Keratinocyte (primary cell): ENCODE measurements at regions not wholly inside any gene's neighbourhood (a gene's known extent, or its start where the extent isn't known, plus 50 kb on each side); places are given as distances from the start of the nearest gene placed in this dataset.

Experiments used
- DNase-seq: peaks from one replicate; pipeline ENCODE4 v3.0.0-alpha.2; 2011; ENCODE audit warnings: low read depth, missing footprints, low spot score
- FAIRE-seq: peaks from 2 replicates; lab custom pipeline; 2011; peaks lifted over from hg19 to GRCh38; lab: Jason Lieb, UNC
- H2AFZ ChIP-seq: 2 replicates; pipeline ENCODE4 v1.6.0; 2012; ENCODE audit warnings: low read length, control low read depth, inconsistent platforms; ENCODE audit not compliant: control insufficient read depth
- H3K27ac ChIP-seq: 2 replicates; pipeline ENCODE4 v1.5.1; 2011; ENCODE audit warnings: low read length; ENCODE audit not compliant: control insufficient read depth, insufficient read depth
- H3K27me3 ChIP-seq: 3 replicates; pipeline ENCODE4 v1.6.0; 2011; ENCODE audit warnings: low read length; ENCODE audit not compliant: control insufficient read depth, insufficient read depth; ENCODE audit errors: extremely low read depth
- H3K36me3 ChIP-seq, 2 experiments: 2 replicates in 1 of 2; 3 replicates in 1 of 2; pipeline ENCODE4 v1.5.1; 2011; ENCODE audit warnings: low read length in 2 of 2, mild to moderate bottlenecking in 1 of 2; ENCODE audit not compliant: control insufficient read depth in 2 of 2, insufficient read depth in 2 of 2; ENCODE audit errors: extremely low read depth in 1 of 2
- H3K4me1 ChIP-seq: 3 replicates; pipeline ENCODE4 v1.5.1; 2011; ENCODE audit warnings: low read length; ENCODE audit not compliant: control insufficient read depth, insufficient read depth; ENCODE audit errors: extremely low read depth
- H3K4me2 ChIP-seq: 3 replicates; pipeline ENCODE4 v1.6.0; 2011; ENCODE audit warnings: low read depth, low read length; ENCODE audit not compliant: control insufficient read depth, insufficient read depth; ENCODE audit errors: extremely low read depth
- H3K4me3 ChIP-seq, 3 experiments: fragments of 200-600 bp in 1 of 3; sonication (generic) in 1 of 3; 2 replicates in 2 of 3; 3 replicates in 1 of 3; pipeline ENCODE4 v1.5.1; 2011 to 2016; ENCODE audit warnings: low read length in 3 of 3, mild to moderate bottlenecking in 3 of 3, control low read depth in 2 of 3, inconsistent platforms in 1 of 3, low read depth in 1 of 3, mixed read lengths in 1 of 3, mixed run types in 1 of 3, moderate library complexity in 1 of 3; ENCODE audit not compliant: control insufficient read depth in 2 of 3, insufficient read depth in 2 of 3; ENCODE audit errors: extremely low read depth in 1 of 3
- H3K79me2 ChIP-seq: 2 replicates; pipeline ENCODE4 v1.6.0; 2012; ENCODE audit warnings: low read length; ENCODE audit not compliant: control insufficient read depth, insufficient read depth
- H3K9ac ChIP-seq: 3 replicates; pipeline ENCODE4 v1.6.0; 2011; ENCODE audit warnings: low read length; ENCODE audit not compliant: control insufficient read depth, insufficient read depth; ENCODE audit errors: extremely low read depth
- H3K9me1 ChIP-seq: 3 replicates; pipeline ENCODE4 v1.6.0; 2011; ENCODE audit warnings: low read length; ENCODE audit not compliant: control insufficient read depth, insufficient read depth; ENCODE audit errors: extremely low read depth
- H3K9me3 ChIP-seq: 2 replicates; pipeline ENCODE4 v1.5.1; 2012; ENCODE audit warnings: low read depth, low read length; ENCODE audit not compliant: control insufficient read depth
- H4K20me1 ChIP-seq: 3 replicates; pipeline ENCODE4 v1.6.0; 2011; ENCODE audit warnings: low read length; ENCODE audit not compliant: control insufficient read depth, insufficient read depth; ENCODE audit errors: extremely low read depth
- CTCF ChIP-seq, 3 experiments: IDR thresholded peaks in 1 of 3; conservative IDR thresholded peaks in 1 of 3; optimal IDR thresholded peaks in 1 of 3; 2 replicates in 2 of 3; 3 replicates in 1 of 3; pipeline versions ENCODE3 to v1.5.1; 2011; ENCODE audit warnings: low read length in 3 of 3, mild to moderate bottlenecking in 3 of 3, moderate library complexity in 2 of 3, control low read depth in 1 of 3, inconsistent platforms in 1 of 3; ENCODE audit not compliant: insufficient read depth in 2 of 3; ENCODE audit errors: extremely low read depth in 1 of 3
- EZH2 ChIP-seq: IDR thresholded peaks from one replicate; pipeline ENCODE4 v1.6.1; 2012; ENCODE audit warnings: inconsistent platforms, mild to moderate bottlenecking, low read length, moderate library complexity
- dilution Hi-C: fragments of 300-500 bp; cut with MboI; formaldehyde crosslinking; loops from one replicate; pipeline ENCODE4 v1.7.0; 2020; ENCODE audit warnings: low sequenced_read_pairs; ENCODE audit not compliant: extremely low pct_ligation_motif_present

- dilution Hi-C loops = no loop called here
- no peak for FAIRE-seq
- H3K79me2 ChIP-seq = no peaks in the 10 kb centered on the region
These were observed 205.3 kb upstream of the C1orf174 start for GRCh38 chr1:4105300-4105880.

GRCh38 chr1:4106731-4107130 lies 206.7 kb upstream of the C1orf174 start:
- dilution Hi-C loops = no loop called here
- H3K9me1 ChIP-seq = no peaks in the 10 kb centered on the region
- FAIRE-seq (no peak), DNase-seq (no peak)
- no peak overlapping the region for H3K9ac ChIP-seq
- no peaks in the 10 kb centered on the region for H4K20me1 ChIP-seq
- no peak for TF ChIP-seq EZH2
- no peak for TF ChIP-seq CTCF (optimal IDR thresholded peaks at IDR 0.05 in 1 of 3, IDR thresholded peaks at IDR 0.05 in 1 of 3, conservative IDR thresholded peaks at IDR 0.05 in 1 of 3; ENCODE audit: extremely low read depth in 1 of 3, insufficient read depth in 2 of 3, low read length in 3 of 3)
- H3K4me2 ChIP-seq = no peak overlapping the region
- no peak overlapping the region for H2AFZ ChIP-seq
- no peak overlapping the region for H3K27ac ChIP-seq
- H3K9me3 ChIP-seq = peaks cover 3% of the 10 kb centered on the region
- H3K4me3 ChIP-seq = no peak overlapping the region
- H3K4me1 ChIP-seq = no peaks in the 10 kb centered on the region
- no peaks in the 10 kb centered on the region for H3K79me2 ChIP-seq
- no peaks in the 10 kb centered on the region for H3K36me3 ChIP-seq
- H3K27me3 ChIP-seq = no peaks in the 10 kb centered on the region

More at GRCh38 chr1:4105300-4105880, 205.3 kb upstream of the C1orf174 start:
- Histone ChIP-seq H3K36me3 (no peaks in the 10 kb centered on the region), H3K4me2 (no peak overlapping the region), H4K20me1 (no peaks in the 10 kb centered on the region), H3K27ac (no peak overlapping the region), H2AFZ (no peak overlapping the region), H3K27me3 (no peaks in the 10 kb centered on the region), H3K4me1 (no peaks in the 10 kb centered on the region), H3K4me3 (no peak overlapping the region), H3K9ac (no peak overlapping the region), H3K9me3 (peaks cover 5% of the 10 kb centered on the region), H3K9me1 (no peaks in the 10 kb centered on the region)
- DNase-seq = no peak
- no peak for TF ChIP-seq EZH2
- TF ChIP-seq CTCF (optimal IDR thresholded peaks at IDR 0.05 in 1 of 3, IDR thresholded peaks at IDR 0.05 in 1 of 3, conservative IDR thresholded peaks at IDR 0.05 in 1 of 3; ENCODE audit: extremely low read depth in 1 of 3, insufficient read depth in 2 of 3, low read length in 3 of 3) = no peak
